ENCODE measurements at regions not wholly inside any gene's neighbourhood (a gene's known extent, or its start where the extent isn't known, plus 50 kb on each side); places are given as distances from the start of the nearest gene placed in this dataset.
"Not testable (repeated sequence)": the region's sequence is repeated elsewhere in the genome, so short reads cannot be mapped to it uniquely, and the experiment has no call there.

- no peak overlapping the region for H3K27ac Mint-ChIP-seq
- ChIA-PET POLR2A (no interaction called here), CTCF (interaction anchor here (0.6 to 1.4 kb wide), 3 partner anchors 11 to 527 kb away, joined by 3 to 4 read pairs (median 3); no protein-coding TSS in a partner anchor)
- no peaks in the 10 kb centered on the region for H3K36me3 Mint-ChIP-seq (ENCODE audit: low read depth)
- DNase-seq: no peak
- no peaks in the 10 kb centered on the region for H3K4me1 Mint-ChIP-seq
- peaks cover 30% of the 10 kb centered on the region for H3K27me3 Mint-ChIP-seq
- no peaks in the 10 kb centered on the region for H3K9me3 Mint-ChIP-seq
- H3K4me3 Mint-ChIP-seq: no peak overlapping the region
Observed at GRCh38 chr3:46797486-46797885, 65.8 kb downstream of the MYL3 start.

GRCh38 chr3:46793340-46793739 is 69.9 kb downstream of the MYL3 start:
- H3K4me1 Mint-ChIP-seq; H3K9me3 Mint-ChIP-seq; DNase-seq; H3K27ac Mint-ChIP-seq; POLR2A ChIA-PET; H3K36me3 Mint-ChIP-seq (ENCODE audit: low read depth); CTCF ChIA-PET; H3K4me3 Mint-ChIP-seq: not testable (repeated sequence)
- peaks cover 17% of the 10 kb centered on the region for H3K27me3 Mint-ChIP-seq

- H3K27ac Mint-ChIP-seq: no peak overlapping the region
- H3K27me3 Mint-ChIP-seq: peaks cover 2% of the 10 kb centered on the region
- peaks cover 3% of the 10 kb centered on the region for H3K9me3 Mint-ChIP-seq
- H3K36me3 Mint-ChIP-seq (ENCODE audit: low read depth): no peaks in the 10 kb centered on the region
- CTCF ChIA-PET: no interaction called here
- no peaks in the 10 kb centered on the region for H3K4me1 Mint-ChIP-seq
- POLR2A ChIA-PET: no interaction called here
- H3K4me3 Mint-ChIP-seq: no peak overlapping the region
- no peak for DNase-seq
Observed at GRCh38 chr3:46778101-46778500, 60.4 kb upstream of the PRSS50 start.

GRCh38 chr3:46772498-46772897 is 54.8 kb upstream of the PRSS50 start:
- CTCF ChIA-PET; H3K36me3 Mint-ChIP-seq (ENCODE audit: low read depth): not testable (repeated sequence)
- POLR2A ChIA-PET: interaction anchor here (0.7 kb wide), 1 partner anchor 627 kb away, joined by 3 read pairs; no protein-coding TSS in a partner anchor

GRCh38 chr3:46768061-46768460 is 50.4 kb upstream of the PRSS50 start:
- ChIA-PET POLR2A (no interaction called here), CTCF (interaction anchor here (1.0 kb wide), 1 partner anchor 12 kb away, joined by 3 read pairs; no protein-coding TSS in a partner anchor)
- Mint-ChIP-seq H3K9me3 (no peaks in the 10 kb centered on the region), H3K4me3 (no peak overlapping the region), H3K36me3 (ENCODE audit: low read depth) (no peaks in the 10 kb centered on the region), H3K27me3 (peaks cover 2% of the 10 kb centered on the region), H3K27ac (no peak overlapping the region), H3K4me1 (no peaks in the 10 kb centered on the region)
- no peak for DNase-seq

More at GRCh38 chr3:46772498-46772897, 54.8 kb upstream of the PRSS50 start:
- H3K4me3 Mint-ChIP-seq, H3K9me3 Mint-ChIP-seq, H3K27me3 Mint-ChIP-seq, H3K4me1 Mint-ChIP-seq, DNase-seq, H3K27ac Mint-ChIP-seq: not testable (repeated sequence)

All from activated CD4-positive, alpha-beta T cell treated with anti-CD3 and anti-CD28 coated beads, Interleukin-2, amount 10 ng/mL, durations not matched to agents 7 days and 5 days (primary cell).